GM23338 (cell line): ENCODE measurements at regions not wholly inside any gene's neighbourhood (a gene's known extent, or its start where the extent isn't known, plus 50 kb on each side); places are given as distances from the start of the nearest gene placed in this dataset.

ENCODE experiments used
- ATAC-seq: fragments of 200-7000 bp; cut with Tn5 transposase; 3 replicates; pipeline ENCODE4 v1.9.1; 2020
- DNase-seq: peaks from one replicate; pipeline ENCODE4 v3.0.0-alpha.2; 2015; ENCODE audit warnings: low spot score
- H2AFZ ChIP-seq: fragments of 200-600 bp; sonication (generic); 2 replicates; pipeline ENCODE4 v1.8.0; 2016; ENCODE audit warnings: antibody characterized with exemption, mild to moderate bottlenecking, moderate library complexity
- H3F3A ChIP-seq: fragments of 200-600 bp; sonication (generic); replicated peaks from 2 replicates; pipeline ENCODE4 v1.8.0; 2017; ENCODE audit warnings: antibody characterized with exemption, mixed run types, low read depth
- H3K27ac ChIP-seq: fragments of 200-600 bp; sonication (generic); 2 replicates; pipeline ENCODE4 v1.6.1; 2016; ENCODE audit warnings: low read depth
- H3K27me3 ChIP-seq: fragments of 200-600 bp; sonication (generic); 2 replicates; pipeline ENCODE4 v1.8.0; 2016; ENCODE audit warnings: mild to moderate bottlenecking, mixed run types, moderate library complexity; ENCODE audit not compliant: insufficient read depth
- H3K36me3 ChIP-seq: fragments of 200-600 bp; sonication (generic); 2 replicates; pipeline ENCODE4 v1.8.0; 2016; ENCODE audit warnings: mild to moderate bottlenecking; ENCODE audit not compliant: insufficient read depth
- H3K4me1 ChIP-seq: fragments of 200-600 bp; sonication (generic); 2 replicates; pipeline ENCODE4 v1.8.0; 2016; ENCODE audit warnings: mild to moderate bottlenecking, moderate library complexity; ENCODE audit not compliant: insufficient read depth
- H3K4me2 ChIP-seq: fragments of 200-600 bp; sonication (generic); 2 replicates; pipeline ENCODE4 v1.7.1; 2017; ENCODE audit warnings: mixed run types
- H3K4me3 ChIP-seq: fragments of 200-600 bp; sonication (generic); 2 replicates; pipeline ENCODE4 v1.6.1; 2016; ENCODE audit warnings: mixed run types
- H3K79me2 ChIP-seq: fragments of 200-600 bp; sonication (generic); replicated peaks from 2 replicates; pipeline ENCODE4 v1.8.0; 2017; ENCODE audit warnings: mild to moderate bottlenecking; ENCODE audit not compliant: insufficient read depth
- H3K9me2 ChIP-seq: fragments of 200-600 bp; sonication (generic); 2 replicates; pipeline ENCODE4 v1.8.0; 2017; ENCODE audit not compliant: insufficient read depth
- H4K20me1 ChIP-seq: fragments of 200-600 bp; sonication (generic); replicated peaks from 2 replicates; pipeline ENCODE4 v1.8.0; 2017; ENCODE audit warnings: mild to moderate bottlenecking; ENCODE audit not compliant: insufficient read depth
- H3K27ac Mint-ChIP-seq: 2 replicates; pipeline ENCODE4 v1.8.0; 2020; ENCODE audit warnings: inconsistent platforms, mild to moderate bottlenecking, moderate library complexity, mixed read lengths
- H3K27me3 Mint-ChIP-seq: 3 replicates; pipeline ENCODE4 v1.8.0; 2022; ENCODE audit warnings: low read depth, mild to moderate bottlenecking, moderate library complexity, mixed read lengths, inconsistent platforms; ENCODE audit not compliant: insufficient read depth, poor library complexity
- H3K36me3 Mint-ChIP-seq: 3 replicates; pipeline ENCODE4 v1.8.0; 2021; ENCODE audit warnings: low read depth, mild to moderate bottlenecking, inconsistent platforms, moderate library complexity, mixed read lengths
- H3K4me1 Mint-ChIP-seq: 3 replicates; pipeline ENCODE4 v1.8.0; 2020; ENCODE audit warnings: mild to moderate bottlenecking, inconsistent platforms, mixed read lengths
- H3K4me3 Mint-ChIP-seq: 3 replicates; pipeline ENCODE4 v1.8.0; 2021; ENCODE audit warnings: moderate library complexity, mild to moderate bottlenecking, inconsistent platforms, mixed read lengths
- H3K9me3 Mint-ChIP-seq: 3 replicates; pipeline ENCODE4 v1.8.0; 2020; ENCODE audit warnings: moderate library complexity, mild to moderate bottlenecking, inconsistent platforms, mixed read lengths
- CREB1 ChIP-seq: fragments of 250-450 bp; sonication (Bioruptor Pico); IDR thresholded peaks from 2 replicates; pipeline ENCODE4 v1.5.0; 2020; ENCODE audit warnings: low read depth, mild to moderate bottlenecking, moderate library complexity
- EZH2 ChIP-seq: fragments of 200-600 bp; sonication (generic); IDR thresholded peaks from one replicate; pipeline ENCODE4 v1.8.0; 2017; ENCODE audit warnings: antibody characterized with exemption, mild to moderate bottlenecking, low read depth; ENCODE audit not compliant: unreplicated experiment
- EZH2phosphoT487 ChIP-seq: fragments of 200-600 bp; sonication (generic); IDR thresholded peaks from one replicate; pipeline ENCODE4 v1.8.1; 2018; ENCODE audit warnings: antibody characterized with exemption; ENCODE audit not compliant: unreplicated experiment
- JUNB ChIP-seq: IDR thresholded peaks from one replicate; pipeline ENCODE4 v1.6.1; 2016; ENCODE audit warnings: antibody characterized with exemption; ENCODE audit not compliant: unreplicated experiment
- NANOG ChIP-seq: IDR thresholded peaks from 2 replicates; pipeline ENCODE4 v1.6.1; 2016; ENCODE audit warnings: antibody characterized with exemption, borderline replicate concordance
- ZNF114 ChIP-seq: fragments of 250-450 bp; sonication (Bioruptor Pico); IDR thresholded peaks from 2 replicates; pipeline ENCODE4 v1.5.0; 2020; ENCODE audit warnings: mild to moderate bottlenecking, moderate library complexity
- ZNF331 ChIP-seq: fragments of 250-450 bp; sonication (Bioruptor Pico); IDR thresholded peaks from 2 replicates; pipeline ENCODE4 v1.5.0; 2020; ENCODE audit warnings: low read depth, mild to moderate bottlenecking, moderate library complexity
- TF ChIP-seq, protein P1 (sequence below): IDR thresholded peaks from one replicate; pipeline ENCODE4 v1.6.1; 2018; ENCODE audit warnings: antibody characterized with exemption; ENCODE audit not compliant: unreplicated experiment
- TF ChIP-seq, protein P2 (sequence below): IDR thresholded peaks from 2 replicates; pipeline ENCODE4 v1.6.1; 2016; ENCODE audit warnings: antibody characterized with exemption
- TF ChIP-seq, protein P3 (sequence below), 2 experiments: fragments of 200-600 bp in 1 of 2; sonication (generic) in 1 of 2; conservative IDR thresholded peaks; 2 replicates each; pipeline versions ENCODE4 v1.5.1 to v1.6.1; 2016 to 2017; ENCODE audit warnings: antibody characterized with exemption in 2 of 2, low read depth in 2 of 2, mild to moderate bottlenecking in 2 of 2, moderate library complexity in 1 of 2

DNA sequence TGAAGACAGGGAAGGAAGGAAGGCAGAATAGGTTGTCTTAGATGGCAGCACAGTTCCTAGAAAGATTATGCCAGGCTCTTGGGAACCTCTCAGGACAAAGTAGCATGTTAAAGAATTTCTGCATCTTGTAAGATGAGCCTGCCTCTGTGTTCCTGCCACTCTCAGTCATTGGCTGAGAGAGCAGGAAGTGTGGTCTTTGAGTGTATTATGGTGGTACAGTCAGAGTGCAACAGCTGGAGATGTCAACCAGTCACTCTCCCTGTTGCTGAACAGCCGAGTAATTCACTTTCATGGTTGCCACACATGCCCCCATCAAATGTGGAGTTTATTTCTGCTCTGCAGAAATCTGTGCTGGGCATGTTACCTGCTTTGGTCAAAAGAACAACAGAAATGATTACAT, 659.6 kb upstream of the RIOK2 start (continued):
- TF ChIP-seq, protein P1, sequence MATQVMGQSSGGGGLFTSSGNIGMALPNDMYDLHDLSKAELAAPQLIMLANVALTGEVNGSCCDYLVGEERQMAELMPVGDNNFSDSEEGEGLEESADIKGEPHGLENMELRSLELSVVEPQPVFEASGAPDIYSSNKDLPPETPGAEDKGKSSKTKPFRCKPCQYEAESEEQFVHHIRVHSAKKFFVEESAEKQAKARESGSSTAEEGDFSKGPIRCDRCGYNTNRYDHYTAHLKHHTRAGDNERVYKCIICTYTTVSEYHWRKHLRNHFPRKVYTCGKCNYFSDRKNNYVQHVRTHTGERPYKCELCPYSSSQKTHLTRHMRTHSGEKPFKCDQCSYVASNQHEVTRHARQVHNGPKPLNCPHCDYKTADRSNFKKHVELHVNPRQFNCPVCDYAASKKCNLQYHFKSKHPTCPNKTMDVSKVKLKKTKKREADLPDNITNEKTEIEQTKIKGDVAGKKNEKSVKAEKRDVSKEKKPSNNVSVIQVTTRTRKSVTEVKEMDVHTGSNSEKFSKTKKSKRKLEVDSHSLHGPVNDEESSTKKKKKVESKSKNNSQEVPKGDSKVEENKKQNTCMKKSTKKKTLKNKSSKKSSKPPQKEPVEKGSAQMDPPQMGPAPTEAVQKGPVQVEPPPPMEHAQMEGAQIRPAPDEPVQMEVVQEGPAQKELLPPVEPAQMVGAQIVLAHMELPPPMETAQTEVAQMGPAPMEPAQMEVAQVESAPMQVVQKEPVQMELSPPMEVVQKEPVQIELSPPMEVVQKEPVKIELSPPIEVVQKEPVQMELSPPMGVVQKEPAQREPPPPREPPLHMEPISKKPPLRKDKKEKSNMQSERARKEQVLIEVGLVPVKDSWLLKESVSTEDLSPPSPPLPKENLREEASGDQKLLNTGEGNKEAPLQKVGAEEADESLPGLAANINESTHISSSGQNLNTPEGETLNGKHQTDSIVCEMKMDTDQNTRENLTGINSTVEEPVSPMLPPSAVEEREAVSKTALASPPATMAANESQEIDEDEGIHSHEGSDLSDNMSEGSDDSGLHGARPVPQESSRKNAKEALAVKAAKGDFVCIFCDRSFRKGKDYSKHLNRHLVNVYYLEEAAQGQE = no peak
- no peak for TF ChIP-seq JUNB
- TF ChIP-seq, protein P2, sequence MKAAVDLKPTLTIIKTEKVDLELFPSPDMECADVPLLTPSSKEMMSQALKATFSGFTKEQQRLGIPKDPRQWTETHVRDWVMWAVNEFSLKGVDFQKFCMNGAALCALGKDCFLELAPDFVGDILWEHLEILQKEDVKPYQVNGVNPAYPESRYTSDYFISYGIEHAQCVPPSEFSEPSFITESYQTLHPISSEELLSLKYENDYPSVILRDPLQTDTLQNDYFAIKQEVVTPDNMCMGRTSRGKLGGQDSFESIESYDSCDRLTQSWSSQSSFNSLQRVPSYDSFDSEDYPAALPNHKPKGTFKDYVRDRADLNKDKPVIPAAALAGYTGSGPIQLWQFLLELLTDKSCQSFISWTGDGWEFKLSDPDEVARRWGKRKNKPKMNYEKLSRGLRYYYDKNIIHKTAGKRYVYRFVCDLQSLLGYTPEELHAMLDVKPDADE = no peak

DNA sequence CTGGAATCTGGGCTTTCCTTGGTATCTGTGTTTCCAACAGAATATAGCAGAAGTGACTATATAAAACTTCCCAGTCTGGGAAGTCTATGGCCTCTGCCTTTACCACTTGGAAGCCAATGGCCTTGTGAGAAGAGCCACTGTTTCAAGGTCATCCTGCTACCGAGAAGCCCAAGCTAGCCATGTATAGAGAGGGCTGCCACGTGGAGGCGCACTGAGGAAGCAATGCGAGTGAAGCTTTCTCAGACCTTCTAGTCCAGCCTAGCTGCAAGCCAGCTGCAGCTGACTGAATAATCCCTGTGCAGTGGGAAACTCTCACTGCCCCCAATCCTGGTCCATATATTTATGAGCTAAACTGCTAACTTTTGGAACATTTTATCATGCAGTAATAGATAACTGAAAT, 661.8 kb upstream of the RIOK2 start:
- Mint-ChIP-seq H3K9me3 (no peaks in the 10 kb centered on the region), H3K27ac (no peak overlapping the region), H3K36me3 (no peaks in the 10 kb centered on the region), H3K27me3 (no peaks in the 10 kb centered on the region), H3K4me3 (no peak overlapping the region), H3K4me1 (0 out of 3 replicates have a peak, but pooled peaks cover 2% of the 10 kb centered on the region)
- Histone ChIP-seq H3K4me2 (no peak overlapping the region), H2AFZ (no peak overlapping the region), H3K36me3 (no peaks in the 10 kb centered on the region), H3K27me3 (no peaks in the 10 kb centered on the region), H3K79me2 (no peaks in the 10 kb centered on the region), H4K20me1 (no peaks in the 10 kb centered on the region), H3K4me3 (no peak overlapping the region), H3K4me1 (peaks cover 6% of the 10 kb centered on the region; the same call in 1 of the 2 replicates), H3K27ac (no peak overlapping the region), H3F3A (no peaks in the 10 kb centered on the region), H3K9me2 (no peaks in the 10 kb centered on the region)
- TF ChIP-seq ZNF114 (CRISPR knock-in tag) (no peak), JUNB (no peak)
- TF ChIP-seq, protein P3, sequence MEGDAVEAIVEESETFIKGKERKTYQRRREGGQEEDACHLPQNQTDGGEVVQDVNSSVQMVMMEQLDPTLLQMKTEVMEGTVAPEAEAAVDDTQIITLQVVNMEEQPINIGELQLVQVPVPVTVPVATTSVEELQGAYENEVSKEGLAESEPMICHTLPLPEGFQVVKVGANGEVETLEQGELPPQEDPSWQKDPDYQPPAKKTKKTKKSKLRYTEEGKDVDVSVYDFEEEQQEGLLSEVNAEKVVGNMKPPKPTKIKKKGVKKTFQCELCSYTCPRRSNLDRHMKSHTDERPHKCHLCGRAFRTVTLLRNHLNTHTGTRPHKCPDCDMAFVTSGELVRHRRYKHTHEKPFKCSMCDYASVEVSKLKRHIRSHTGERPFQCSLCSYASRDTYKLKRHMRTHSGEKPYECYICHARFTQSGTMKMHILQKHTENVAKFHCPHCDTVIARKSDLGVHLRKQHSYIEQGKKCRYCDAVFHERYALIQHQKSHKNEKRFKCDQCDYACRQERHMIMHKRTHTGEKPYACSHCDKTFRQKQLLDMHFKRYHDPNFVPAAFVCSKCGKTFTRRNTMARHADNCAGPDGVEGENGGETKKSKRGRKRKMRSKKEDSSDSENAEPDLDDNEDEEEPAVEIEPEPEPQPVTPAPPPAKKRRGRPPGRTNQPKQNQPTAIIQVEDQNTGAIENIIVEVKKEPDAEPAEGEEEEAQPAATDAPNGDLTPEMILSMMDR (conservative IDR thresholded peaks at IDR 0.05; ENCODE audit: low read depth in 2 of 2) = peak; percentile 43 to 79
- ATAC-seq = peak; percentile 72
- peak; percentile 47 for DNase-seq

DNA sequence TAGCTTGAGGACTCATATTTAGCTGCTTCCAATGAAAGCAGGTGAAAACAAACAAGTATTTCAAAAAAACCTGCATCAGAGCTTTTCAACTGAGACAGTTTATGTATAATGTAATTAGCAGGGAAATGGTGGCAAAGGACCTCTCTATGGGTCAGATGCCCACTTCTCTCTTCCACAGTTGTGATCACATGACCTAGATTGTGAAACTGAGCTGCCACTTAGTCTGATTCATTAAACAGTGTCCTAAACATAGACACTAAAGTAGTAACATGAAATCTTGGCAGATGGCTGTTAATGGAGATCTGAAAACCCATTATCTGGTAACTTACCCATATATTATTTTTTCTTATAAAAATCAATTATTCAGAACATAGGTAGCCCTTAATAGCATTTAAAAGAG, 663.6 kb upstream of the RIOK2 start:
- Histone ChIP-seq H3K27me3 (no peaks in the 10 kb centered on the region), H3K27ac (no peak overlapping the region), H3K79me2 (no peaks in the 10 kb centered on the region), H3K4me1 (no peaks in the 10 kb centered on the region), H3K36me3 (no peaks in the 10 kb centered on the region), H3K9me2 (no peaks in the 10 kb centered on the region), H3K4me2 (no peak overlapping the region), H2AFZ (no peak overlapping the region), H4K20me1 (no peaks in the 10 kb centered on the region), H3F3A (no peaks in the 10 kb centered on the region), H3K4me3 (no peak overlapping the region)
- Mint-ChIP-seq H3K27ac (no peak overlapping the region), H3K4me1 (no peaks in the 10 kb centered on the region), H3K4me3 (no peak overlapping the region), H3K36me3 (no peaks in the 10 kb centered on the region), H3K9me3 (no peaks in the 10 kb centered on the region), H3K27me3 (no peaks in the 10 kb centered on the region)
- no peak for DNase-seq
- ATAC-seq = no peak
- no peak for TF ChIP-seq EZH2phosphoT487
- TF ChIP-seq ZNF114 (CRISPR knock-in tag) = no peak
- TF ChIP-seq JUNB = no peak
- no peak for TF ChIP-seq EZH2
- TF ChIP-seq NANOG = no peak
- TF ChIP-seq, protein P3 (conservative IDR thresholded peaks at IDR 0.05; ENCODE audit: low read depth in 2 of 2) = no peak
- no peak for TF ChIP-seq CREB1
- no peak for TF ChIP-seq ZNF331 (CRISPR knock-in tag)
- TF ChIP-seq, protein P1 = no peak
